ENCODE measurements at regions not wholly inside any gene's neighbourhood (a gene's known extent, or its start where the extent isn't known, plus 50 kb on each side); places are given as distances from the start of the nearest gene placed in this dataset.

DNA sequence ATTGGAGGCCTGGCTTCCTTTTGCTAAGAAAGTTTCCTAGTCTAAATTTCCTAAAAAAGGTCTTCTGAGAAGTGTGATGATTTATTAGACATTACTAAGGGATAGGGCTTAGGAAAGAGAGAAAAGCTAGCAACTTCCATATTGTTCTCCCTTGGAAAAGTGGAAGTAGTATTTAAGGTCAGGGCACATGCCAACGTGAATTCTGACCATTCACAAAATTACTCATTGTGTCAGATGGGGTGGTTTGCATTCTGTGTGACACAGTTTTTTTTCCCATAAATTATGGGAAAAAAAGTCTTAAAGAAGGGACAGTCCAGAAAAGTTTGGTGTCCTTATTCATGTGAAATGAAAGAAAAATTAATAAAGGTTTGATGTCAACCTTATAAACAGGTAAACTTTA is 110.0 kb upstream of the ARRDC3 start:
- Histone ChIP-seq H3K79me2 (ENCODE audit: insufficient read depth, low read length) (no peaks in the 10 kb centered on the region), H3K27ac (ENCODE audit: low read depth, low read length, poor library complexity, severe bottlenecking) (no peak overlapping the region), H3K36me3 (ENCODE audit: insufficient read depth, low read length) (no peaks in the 10 kb centered on the region), H3F3A (ENCODE audit: insufficient read depth, low read length) (no peaks in the 10 kb centered on the region), H2AFZ (ENCODE audit: low read length) (no peak overlapping the region), H4K20me1 (ENCODE audit: insufficient read depth, low read length) (no peaks in the 10 kb centered on the region), H3K4me1 (ENCODE audit: insufficient read depth, low read length, severe bottlenecking) (no peaks in the 10 kb centered on the region), H3K9me3 (ENCODE audit: low read length) (no peaks in the 10 kb centered on the region), H3K9ac (ENCODE audit: low read length) (no peak overlapping the region), H3K4me2 (ENCODE audit: low read length) (no peak overlapping the region), H3K27me3 (ENCODE audit: insufficient read depth, low read length) (no peaks in the 10 kb centered on the region), H3K4me3 (ENCODE audit: low read depth, low read length, poor library complexity, severe bottlenecking) (no peak overlapping the region), H3K9me2 (ENCODE audit: low read depth, low read length) (no peaks in the 10 kb centered on the region)
- no peak for TF ChIP-seq CTCF (IDR thresholded peaks at IDR 0.05; ENCODE audit: low read length)
- no peak for TF ChIP-seq EZH2 (IDR thresholded peaks at IDR 0.05; ENCODE audit: borderline replicate concordance, low read length)

GRCh38 chr5:91491229-91491628 is 108.1 kb upstream of the ARRDC3 start:
- H3K4me1 ChIP-seq (ENCODE audit: insufficient read depth, low read length, severe bottlenecking) = no peaks in the 10 kb centered on the region
- H3K27me3 ChIP-seq (ENCODE audit: insufficient read depth, low read length) = no peaks in the 10 kb centered on the region
- H3K36me3 ChIP-seq (ENCODE audit: insufficient read depth, low read length) = no peaks in the 10 kb centered on the region
- TF ChIP-seq CTCF (IDR thresholded peaks at IDR 0.05; ENCODE audit: low read length) (no peak), EZH2 (IDR thresholded peaks at IDR 0.05; ENCODE audit: borderline replicate concordance, low read length) (no peak)
- no peak overlapping the region for H3K27ac ChIP-seq (ENCODE audit: low read depth, low read length, poor library complexity, severe bottlenecking)
- no peaks in the 10 kb centered on the region for H4K20me1 ChIP-seq (ENCODE audit: insufficient read depth, low read length)
- no peak overlapping the region for H3K4me2 ChIP-seq (ENCODE audit: low read length)
- no peak overlapping the region for H3K4me3 ChIP-seq (ENCODE audit: low read depth, low read length, poor library complexity, severe bottlenecking)
- H3K9ac ChIP-seq (ENCODE audit: low read length) = no peak overlapping the region
- no peaks in the 10 kb centered on the region for H3K9me3 ChIP-seq (ENCODE audit: low read length)
- H3K9me2 ChIP-seq (ENCODE audit: low read depth, low read length) = no peaks in the 10 kb centered on the region
- H3K79me2 ChIP-seq (ENCODE audit: insufficient read depth, low read length) = no peaks in the 10 kb centered on the region
- H3F3A ChIP-seq (ENCODE audit: insufficient read depth, low read length) = no peaks in the 10 kb centered on the region
- H2AFZ ChIP-seq (ENCODE audit: low read length) = no peak overlapping the region

GRCh38 chr5:91490316-91490715 is 107.2 kb upstream of the ARRDC3 start:
- Histone ChIP-seq H3K9ac (ENCODE audit: low read length) (no peak overlapping the region), H3K4me3 (ENCODE audit: low read depth, low read length, poor library complexity, severe bottlenecking) (no peak overlapping the region), H3K4me1 (ENCODE audit: insufficient read depth, low read length, severe bottlenecking) (no peaks in the 10 kb centered on the region), H3K4me2 (ENCODE audit: low read length) (no peak overlapping the region), H3K27me3 (ENCODE audit: insufficient read depth, low read length) (no peaks in the 10 kb centered on the region), H3K36me3 (ENCODE audit: insufficient read depth, low read length) (no peaks in the 10 kb centered on the region), H3K27ac (ENCODE audit: low read depth, low read length, poor library complexity, severe bottlenecking) (no peak overlapping the region), H2AFZ (ENCODE audit: low read length) (no peak overlapping the region), H3F3A (ENCODE audit: insufficient read depth, low read length) (no peaks in the 10 kb centered on the region), H4K20me1 (ENCODE audit: insufficient read depth, low read length) (no peaks in the 10 kb centered on the region), H3K9me2 (ENCODE audit: low read depth, low read length) (no peaks in the 10 kb centered on the region), H3K79me2 (ENCODE audit: insufficient read depth, low read length) (no peaks in the 10 kb centered on the region), H3K9me3 (ENCODE audit: low read length) (no peaks in the 10 kb centered on the region)
- TF ChIP-seq CTCF (IDR thresholded peaks at IDR 0.05; ENCODE audit: low read length) (no peak), EZH2 (IDR thresholded peaks at IDR 0.05; ENCODE audit: borderline replicate concordance, low read length) (no peak)

Data from OCI-LY1 (cell line).